Amygdala (tissue), 56 donors: ENCODE measurements at regions not wholly inside any gene's neighbourhood (a gene's known extent, or its start where the extent isn't known, plus 50 kb on each side); places are given as distances from the start of the nearest gene placed in this dataset.

Source experiments
- DNase-seq, 56 donors: peaks; one replicate each; lab custom pipeline; 2025; lab: John Stamatoyannopoulos, UW

- DNase-seq, result no peak
Observed at GRCh38 chr2:239473211-239473805, 72.5 kb upstream of the HDAC4 start.

GRCh38 chr2:239472235-239472775, 71.5 kb upstream of the HDAC4 start:
- DNase-seq, result no peak

GRCh38 chr2:239471011-239471792, 70.4 kb upstream of the HDAC4 start:
- DNase-seq, result no peak

GRCh38 chr2:239470151-239470900, 69.5 kb upstream of the HDAC4 start:
- no peak for DNase-seq

- no peak for DNase-seq
Observed at GRCh38 chr2:239469106-239469960, 68.5 kb upstream of the HDAC4 start.

GRCh38 chr2:239468491-239469105, 67.8 kb upstream of the HDAC4 start:
- DNase-seq, result no peak

- DNase-seq, result no peak
Observed at GRCh38 chr2:239467956-239468490, 67.2 kb upstream of the HDAC4 start.

- DNase-seq, result no peak
Observed at GRCh38 chr2:239467281-239467955, 66.6 kb upstream of the HDAC4 start.

- DNase-seq, result no peak
Observed at GRCh38 chr2:239466755-239467271, 66.0 kb upstream of the HDAC4 start.

GRCh38 chr2:239466061-239466754, 65.4 kb upstream of the HDAC4 start:
- DNase-seq, result no peak

- peak in 51 of 56 donors; percentile 16 to 89 (median 67) for DNase-seq
Observed at GRCh38 chr2:239465017-239466001, 64.5 kb upstream of the HDAC4 start.

- no peak for DNase-seq
Observed at GRCh38 chr2:239464166-239465016, 63.6 kb upstream of the HDAC4 start.

- no peak for DNase-seq
Observed at GRCh38 chr2:239463541-239464165, 62.8 kb upstream of the HDAC4 start.

- DNase-seq, result no peak
Observed at GRCh38 chr2:239462671-239463506, 62.1 kb upstream of the HDAC4 start.

GRCh38 chr2:239462191-239462515, 61.3 kb upstream of the HDAC4 start:
- no peak for DNase-seq
